Upper lobe of right lung (tissue), 1 donor: ENCODE measurements at regions not wholly inside any gene's neighbourhood (a gene's known extent, or its start where the extent isn't known, plus 50 kb on each side); places are given as distances from the start of the nearest gene placed in this dataset.

Source experiments
- ATAC-seq: fragments of 200-7000 bp; cut with Tn5 transposase; one replicate; pipeline ENCODE4 v1.9.1; 2020; ENCODE audit warnings: mild to moderate bottlenecking, moderate library complexity
- DNase-seq: peaks from one replicate; pipeline ENCODE4 v3.0.0-alpha.2; 2020
- H3K27ac ChIP-seq: fragments of 200-600 bp; one replicate; pipeline ENCODE4 v1.8.0; 2022
- H3K27me3 ChIP-seq: fragments of 200-600 bp; one replicate; pipeline ENCODE4 v1.8.0; 2022; ENCODE audit warnings: mild to moderate bottlenecking
- H3K36me3 ChIP-seq: fragments of 200-600 bp; one replicate; pipeline ENCODE4 v1.8.0; 2022
- H3K4me1 ChIP-seq: fragments of 200-600 bp; one replicate; pipeline ENCODE4 v1.8.0; 2022
- H3K4me3 ChIP-seq: fragments of 200-600 bp; one replicate; pipeline ENCODE4 v1.8.0; 2022; ENCODE audit warnings: mild to moderate bottlenecking
- H3K9me3 ChIP-seq: fragments of 200-600 bp; one replicate; pipeline ENCODE4 v1.8.0; 2022
- intact Hi-C: fragments of 100-400 bp; cut with DNase I; formaldehyde crosslinking; loops from one replicate; pipeline ENCODE4 v1.11.0; 2022
- TF ChIP-seq, protein P1 (sequence below): fragments of 200-600 bp; IDR thresholded peaks from one replicate; pipeline ENCODE4 v1.8.0; 2022; ENCODE audit warnings: antibody characterized with exemption
- donor health status: DM: no; HTN: yes; CAD: no; lungs with severe emphysema.

DNA sequence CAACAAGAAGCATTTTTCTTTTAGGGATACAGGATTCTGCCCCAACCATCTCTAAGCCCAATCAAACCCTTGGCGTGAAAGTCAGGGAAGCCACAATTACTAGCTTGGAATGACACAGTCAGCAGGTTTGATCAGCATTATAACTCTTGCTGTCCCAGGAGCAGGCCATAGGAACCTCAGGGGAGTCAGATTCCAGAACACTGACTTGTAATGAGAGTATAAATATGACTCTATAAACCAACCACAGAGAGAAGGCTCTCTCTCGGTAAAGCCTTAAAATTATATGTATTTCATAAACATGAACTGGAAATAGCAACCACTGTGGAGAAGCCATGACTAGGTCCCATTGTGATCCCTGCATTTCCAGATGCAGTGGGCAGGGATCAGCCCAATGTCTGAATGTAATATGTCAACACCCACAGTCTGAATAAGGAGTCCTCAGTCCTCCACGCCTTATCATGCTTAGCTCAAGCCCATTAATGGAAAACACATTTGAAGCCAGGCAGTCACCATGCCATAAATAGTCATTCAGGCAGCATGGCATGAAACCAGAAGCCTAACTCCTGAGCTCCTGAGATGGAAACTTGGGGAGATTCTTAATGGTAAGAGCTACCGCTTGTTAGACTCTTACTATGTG is 99.1 kb upstream of the MTNR1B start:
- intact Hi-C loops = no loop called here
- no peaks in the 10 kb centered on the region for H3K9me3 ChIP-seq
- no peaks in the 10 kb centered on the region for H3K27me3 ChIP-seq
- no peak overlapping the region for H3K4me3 ChIP-seq
- TF ChIP-seq, protein P1, sequence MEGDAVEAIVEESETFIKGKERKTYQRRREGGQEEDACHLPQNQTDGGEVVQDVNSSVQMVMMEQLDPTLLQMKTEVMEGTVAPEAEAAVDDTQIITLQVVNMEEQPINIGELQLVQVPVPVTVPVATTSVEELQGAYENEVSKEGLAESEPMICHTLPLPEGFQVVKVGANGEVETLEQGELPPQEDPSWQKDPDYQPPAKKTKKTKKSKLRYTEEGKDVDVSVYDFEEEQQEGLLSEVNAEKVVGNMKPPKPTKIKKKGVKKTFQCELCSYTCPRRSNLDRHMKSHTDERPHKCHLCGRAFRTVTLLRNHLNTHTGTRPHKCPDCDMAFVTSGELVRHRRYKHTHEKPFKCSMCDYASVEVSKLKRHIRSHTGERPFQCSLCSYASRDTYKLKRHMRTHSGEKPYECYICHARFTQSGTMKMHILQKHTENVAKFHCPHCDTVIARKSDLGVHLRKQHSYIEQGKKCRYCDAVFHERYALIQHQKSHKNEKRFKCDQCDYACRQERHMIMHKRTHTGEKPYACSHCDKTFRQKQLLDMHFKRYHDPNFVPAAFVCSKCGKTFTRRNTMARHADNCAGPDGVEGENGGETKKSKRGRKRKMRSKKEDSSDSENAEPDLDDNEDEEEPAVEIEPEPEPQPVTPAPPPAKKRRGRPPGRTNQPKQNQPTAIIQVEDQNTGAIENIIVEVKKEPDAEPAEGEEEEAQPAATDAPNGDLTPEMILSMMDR = no peak
- ATAC-seq = no peak
- H3K4me1 ChIP-seq = no peaks in the 10 kb centered on the region
- H3K36me3 ChIP-seq = no peaks in the 10 kb centered on the region
- DNase-seq = no peak
- H3K27ac ChIP-seq = no peak overlapping the region

DNA sequence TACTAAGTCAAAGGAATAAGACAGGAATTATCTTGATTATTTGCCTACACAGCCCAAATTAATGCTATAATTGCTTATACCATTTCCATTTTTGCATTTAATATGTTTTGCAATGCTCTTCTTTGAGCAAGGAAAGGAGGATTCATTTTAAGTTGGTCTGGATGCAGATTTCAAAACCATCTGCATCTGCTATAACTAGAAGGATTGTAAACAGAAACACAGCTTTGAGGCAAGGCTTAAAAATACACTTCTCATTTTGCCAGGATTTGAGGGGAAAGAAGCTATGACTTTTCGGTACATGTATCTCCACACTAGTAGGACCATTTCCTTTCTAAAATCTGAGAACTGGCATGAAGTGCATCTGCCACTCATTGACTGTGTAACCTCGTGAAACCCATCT is 95.9 kb upstream of the MTNR1B start:
- H3K36me3 ChIP-seq = no peaks in the 10 kb centered on the region
- intact Hi-C loops = no loop called here
- H3K27ac ChIP-seq = no peak overlapping the region
- H3K27me3 ChIP-seq = no peaks in the 10 kb centered on the region
- ATAC-seq = no peak
- no peak overlapping the region for H3K4me3 ChIP-seq
- TF ChIP-seq, protein P1 = no peak
- no peaks in the 10 kb centered on the region for H3K9me3 ChIP-seq
- no peaks in the 10 kb centered on the region for H3K4me1 ChIP-seq
- no peak for DNase-seq

GRCh38 chr11:92875473-92875872 is 94.0 kb upstream of the MTNR1B start:
- TF ChIP-seq, protein P1 = no peak
- no peak for ATAC-seq

GRCh38 chr11:92879086-92879485 is 90.4 kb upstream of the MTNR1B start:
- Histone ChIP-seq H3K36me3 (no peaks in the 10 kb centered on the region), H3K4me1 (no peaks in the 10 kb centered on the region), H3K4me3 (no peak overlapping the region), H3K27me3 (no peaks in the 10 kb centered on the region), H3K9me3 (no peaks in the 10 kb centered on the region), H3K27ac (no peak overlapping the region)
- intact Hi-C loops = no loop called here
- TF ChIP-seq, protein P1 = no peak
- ATAC-seq = no peak
- no peak for DNase-seq

More at GRCh38 chr11:92875473-92875872, 94.0 kb upstream of the MTNR1B start:
- Histone ChIP-seq H3K9me3 (no peaks in the 10 kb centered on the region), H3K4me1 (no peaks in the 10 kb centered on the region), H3K4me3 (no peak overlapping the region), H3K36me3 (no peaks in the 10 kb centered on the region), H3K27me3 (no peaks in the 10 kb centered on the region), H3K27ac (no peak overlapping the region)
- intact Hi-C loops = no loop called here
- no peak for DNase-seq

DNA sequence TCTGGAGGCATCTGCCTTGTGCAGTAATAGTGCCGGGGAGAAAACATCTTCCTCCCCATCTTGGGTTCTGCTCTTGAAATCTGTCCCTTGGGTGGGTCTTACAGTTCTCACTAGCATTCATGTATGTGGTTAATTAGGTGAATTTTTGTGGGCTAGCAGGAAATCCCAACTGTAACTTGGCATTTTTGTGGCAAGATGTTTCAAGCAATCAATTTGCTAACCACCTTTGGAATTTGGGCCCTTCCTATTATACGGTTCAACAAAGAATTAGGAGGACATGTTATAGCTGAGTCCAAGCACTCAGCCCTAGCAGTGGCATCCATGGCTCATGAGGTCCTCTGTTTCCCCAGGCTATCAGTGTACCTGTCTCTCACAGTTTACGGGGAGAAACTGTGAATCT is 89.1 kb upstream of the MTNR1B start:
- intact Hi-C loops = no loop called here
- H3K27ac ChIP-seq = no peak overlapping the region
- TF ChIP-seq, protein P1 = no peak
- no peaks in the 10 kb centered on the region for H3K9me3 ChIP-seq
- ATAC-seq (no peak), DNase-seq (no peak)
- H3K36me3 ChIP-seq = no peaks in the 10 kb centered on the region
- H3K27me3 ChIP-seq = no peaks in the 10 kb centered on the region
- H3K4me3 ChIP-seq = no peak overlapping the region
- no peaks in the 10 kb centered on the region for H3K4me1 ChIP-seq
